Lower lobe of right lung (tissue), 2 donors: ENCODE measurements at regions not wholly inside any gene's neighbourhood (a gene's known extent, or its start where the extent isn't known, plus 50 kb on each side); places are given as distances from the start of the nearest gene placed in this dataset.
"Not testable (repeated sequence)": the region's sequence is repeated elsewhere in the genome, so short reads cannot be mapped to it uniquely, and the experiment has no call there.

Source experiments
- ATAC-seq, 2 donors: fragments of 200-7000 bp; cut with Tn5 transposase; one replicate each; pipeline ENCODE4 v1.9.1; 2020 to 2022; ENCODE audit warnings: mild to moderate bottlenecking in 2 of 2, moderate library complexity in 2 of 2
- DNase-seq: peaks from one replicate; pipeline ENCODE4 v3.0.0-alpha.2; 2020
- H3K27ac ChIP-seq: fragments of 200-600 bp; one replicate; pipeline ENCODE4 v1.8.0; 2022
- H3K27me3 ChIP-seq: fragments of 200-600 bp; one replicate; pipeline ENCODE4 v1.8.0; 2022; ENCODE audit warnings: low read depth
- H3K36me3 ChIP-seq: fragments of 200-600 bp; one replicate; pipeline ENCODE4 v1.8.0; 2022; ENCODE audit warnings: mild to moderate bottlenecking
- H3K4me1 ChIP-seq: fragments of 200-600 bp; one replicate; pipeline ENCODE4 v1.8.0; 2022
- H3K4me3 ChIP-seq: fragments of 200-600 bp; one replicate; pipeline ENCODE4 v1.8.0; 2022; ENCODE audit warnings: mild to moderate bottlenecking
- H3K9me3 ChIP-seq: fragments of 200-600 bp; one replicate; pipeline ENCODE4 v1.8.0; 2022
- CTCF ChIP-seq: fragments of 200-600 bp; IDR thresholded peaks from one replicate; pipeline ENCODE4 v1.8.0; 2022; ENCODE audit warnings: antibody characterized with exemption, mild to moderate bottlenecking
- intact Hi-C: fragments of 100-400 bp; cut with DNase I; formaldehyde crosslinking; loops from one replicate; pipeline ENCODE4 v1.11.0; 2022
- donor health status: DM: no; HTN: yes; CAD: no; lungs with severe emphysema.

DNA sequence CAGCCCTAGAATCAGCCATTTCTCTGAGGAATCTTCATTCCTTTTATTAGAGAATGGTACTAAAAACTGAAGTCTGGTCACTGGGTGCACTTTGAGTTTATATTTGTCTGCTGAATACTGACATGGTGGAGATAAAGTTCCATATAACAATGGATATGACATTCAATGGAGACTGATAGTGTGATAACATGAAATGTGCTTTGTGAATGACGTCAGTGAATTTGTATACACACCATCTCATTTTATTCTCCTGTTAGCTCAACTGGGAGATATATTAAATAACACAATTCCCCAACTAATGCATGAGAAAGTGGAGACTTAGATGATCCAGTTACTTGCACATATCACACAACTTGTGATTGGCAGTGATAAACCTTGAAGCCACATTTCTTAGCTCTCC lies 446.7 kb downstream of the DOK5 start:
- no peaks in the 10 kb centered on the region for H3K27me3 ChIP-seq
- intact Hi-C loops = no loop called here
- DNase-seq (no peak), ATAC-seq (no peak)
- H3K4me1 ChIP-seq = no peaks in the 10 kb centered on the region
- no peak overlapping the region for H3K4me3 ChIP-seq
- H3K27ac ChIP-seq = no peak overlapping the region
- no peak for TF ChIP-seq CTCF
- no peaks in the 10 kb centered on the region for H3K9me3 ChIP-seq
- no peaks in the 10 kb centered on the region for H3K36me3 ChIP-seq

DNA sequence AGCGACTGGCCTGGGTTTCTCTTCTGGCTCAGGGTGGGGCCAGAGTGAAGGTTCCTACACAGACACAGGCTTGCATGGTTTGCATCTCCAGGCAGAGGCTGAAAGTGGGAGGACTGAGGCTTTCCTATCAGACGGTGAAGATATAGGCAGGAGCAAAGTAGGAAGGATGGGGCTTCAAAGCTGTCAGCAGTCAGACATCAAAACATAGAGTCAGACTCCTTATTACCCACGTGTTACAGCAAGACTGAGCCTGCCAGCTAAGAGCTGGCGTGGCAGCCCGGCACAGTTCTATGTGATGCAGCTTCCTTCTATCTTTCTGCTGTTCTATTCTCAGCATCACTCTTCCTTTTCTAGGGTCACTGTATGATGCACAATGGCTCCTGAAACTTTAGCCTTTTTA lies 445.1 kb downstream of the DOK5 start:
- H3K4me1 ChIP-seq = no peaks in the 10 kb centered on the region
- no peak for ATAC-seq
- no peak for DNase-seq
- no peak overlapping the region for H3K27ac ChIP-seq
- no peak for TF ChIP-seq CTCF
- H3K4me3 ChIP-seq = no peak overlapping the region
- no peaks in the 10 kb centered on the region for H3K36me3 ChIP-seq
- intact Hi-C loops = no loop called here
- no peaks in the 10 kb centered on the region for H3K9me3 ChIP-seq
- no peaks in the 10 kb centered on the region for H3K27me3 ChIP-seq

DNA sequence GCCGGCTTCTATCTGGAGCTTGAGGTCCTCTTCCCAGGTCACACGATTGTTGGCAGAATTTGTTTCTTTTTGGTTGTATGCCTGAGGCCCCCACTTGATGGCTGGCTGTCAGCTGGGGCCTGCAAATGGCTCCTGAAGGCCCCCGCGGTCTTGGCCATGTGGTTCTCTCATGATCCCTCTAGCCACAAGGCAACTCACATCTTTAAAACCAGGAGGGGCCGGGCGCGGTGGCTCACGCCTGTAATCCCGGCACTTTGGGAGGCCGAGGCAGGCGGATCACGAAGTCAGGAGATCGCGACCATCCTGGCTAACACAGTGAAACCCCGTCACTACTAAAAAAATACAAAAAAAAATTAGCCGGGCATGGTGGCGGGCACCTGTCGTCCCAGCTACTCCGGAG lies 443.6 kb downstream of the DOK5 start:
- H3K36me3 ChIP-seq, H3K27me3 ChIP-seq, H3K27ac ChIP-seq, H3K4me3 ChIP-seq, DNase-seq, H3K9me3 ChIP-seq, ATAC-seq, intact Hi-C loops, H3K4me1 ChIP-seq: not testable (repeated sequence)

DNA sequence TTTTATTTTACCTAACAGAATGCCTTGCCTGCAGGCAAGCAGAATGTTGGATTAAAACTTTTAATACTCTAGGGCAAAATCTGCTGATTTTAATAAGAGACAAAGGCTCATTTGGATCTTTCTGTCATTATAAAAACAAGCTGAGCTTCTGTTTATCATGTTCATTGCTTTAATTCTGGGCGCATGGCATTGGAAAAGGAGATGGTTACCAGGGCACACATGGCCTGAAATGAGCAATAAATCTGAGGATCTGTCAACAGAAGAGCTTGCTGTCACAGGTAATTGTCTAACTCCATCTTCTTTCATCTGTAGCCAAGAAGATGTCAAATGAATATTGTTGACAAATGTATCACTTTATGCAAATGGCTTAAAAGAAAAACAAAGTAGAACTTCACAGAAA lies 439.6 kb downstream of the DOK5 start:
- intact Hi-C loops = no loop called here
- ATAC-seq (no peak), DNase-seq (no peak)
- H3K27ac ChIP-seq = no peak overlapping the region
- no peaks in the 10 kb centered on the region for H3K27me3 ChIP-seq
- no peak for TF ChIP-seq CTCF
- no peaks in the 10 kb centered on the region for H3K9me3 ChIP-seq
- no peak overlapping the region for H3K4me3 ChIP-seq
- no peaks in the 10 kb centered on the region for H3K36me3 ChIP-seq
- H3K4me1 ChIP-seq = no peaks in the 10 kb centered on the region

DNA sequence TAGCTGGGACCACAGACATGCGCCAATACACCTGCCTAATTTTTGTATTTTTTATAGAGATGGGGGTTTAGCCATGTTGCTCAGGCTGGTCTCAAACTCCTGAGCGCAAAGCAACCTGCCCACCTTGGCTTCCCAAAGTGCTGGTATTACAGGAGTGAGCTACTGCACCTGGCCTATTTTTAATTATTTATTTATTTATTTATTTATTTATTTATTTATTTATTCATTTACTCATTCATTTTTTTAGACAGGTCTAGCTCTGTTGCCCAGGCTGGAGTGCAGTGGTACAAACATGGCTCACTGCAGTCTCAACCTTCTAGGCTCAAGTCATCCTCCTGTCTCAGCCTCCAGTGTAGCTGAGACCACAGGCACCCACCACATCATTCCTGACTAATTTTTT lies 434.3 kb downstream of the DOK5 start:
- Histone ChIP-seq H3K9me3 (no peaks in the 10 kb centered on the region), H3K27ac (no peak overlapping the region), H3K4me1 (no peaks in the 10 kb centered on the region), H3K27me3 (no peaks in the 10 kb centered on the region), H3K36me3 (no peaks in the 10 kb centered on the region), H3K4me3 (no peak overlapping the region)
- no peak for DNase-seq
- no peak for TF ChIP-seq CTCF
- no peak for ATAC-seq
- intact Hi-C loops = no loop called here

GRCh38 chr20:54906134-54906533 lies 430.7 kb downstream of the DOK5 start:
- H3K9me3 ChIP-seq, intact Hi-C loops, H3K4me3 ChIP-seq, H3K4me1 ChIP-seq, H3K36me3 ChIP-seq, H3K27me3 ChIP-seq, ATAC-seq, H3K27ac ChIP-seq, DNase-seq: not testable (repeated sequence)

DNA sequence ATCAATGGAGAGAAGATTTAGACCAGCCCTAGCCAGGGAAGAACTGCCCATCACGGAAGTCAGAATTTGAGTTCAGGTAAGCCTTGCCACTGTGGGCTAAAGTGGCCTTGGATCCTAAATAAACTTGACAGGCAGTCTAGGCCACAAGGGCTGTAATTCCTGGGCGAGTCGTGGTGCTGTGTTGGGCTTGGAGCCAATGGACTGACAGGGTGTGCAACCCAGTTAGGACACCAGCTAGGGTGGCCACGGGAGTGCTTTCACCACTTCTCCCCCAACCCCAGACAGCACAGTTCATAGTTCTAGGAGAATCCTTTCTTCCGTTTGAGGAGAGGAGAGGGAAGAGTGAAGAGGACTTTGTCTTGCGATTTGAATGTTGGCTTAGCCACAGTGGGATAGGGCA lies 422.4 kb downstream of the DOK5 start:
- ATAC-seq (no peak), DNase-seq (no peak)
- Histone ChIP-seq H3K4me1 (no peaks in the 10 kb centered on the region), H3K4me3 (no peak overlapping the region), H3K27ac (no peak overlapping the region), H3K36me3 (no peaks in the 10 kb centered on the region), H3K27me3 (no peaks in the 10 kb centered on the region), H3K9me3 (peaks cover 8% of the 10 kb centered on the region)
- intact Hi-C loops = no loop called here
- no peak for TF ChIP-seq CTCF
